Fibroblast of the conjunctiva (primary cell): ENCODE measurements at regions not wholly inside any gene's neighbourhood (a gene's known extent, or its start where the extent isn't known, plus 50 kb on each side); places are given as distances from the start of the nearest gene placed in this dataset.
"Not testable (repeated sequence)": the region's sequence is repeated elsewhere in the genome, so short reads cannot be mapped to it uniquely, and the experiment has no call there.

Experiments
- DNase-seq: peaks from one replicate; pipeline ENCODE4 v3.0.0-alpha.2; 2010; ENCODE audit warnings: low read depth

DNA sequence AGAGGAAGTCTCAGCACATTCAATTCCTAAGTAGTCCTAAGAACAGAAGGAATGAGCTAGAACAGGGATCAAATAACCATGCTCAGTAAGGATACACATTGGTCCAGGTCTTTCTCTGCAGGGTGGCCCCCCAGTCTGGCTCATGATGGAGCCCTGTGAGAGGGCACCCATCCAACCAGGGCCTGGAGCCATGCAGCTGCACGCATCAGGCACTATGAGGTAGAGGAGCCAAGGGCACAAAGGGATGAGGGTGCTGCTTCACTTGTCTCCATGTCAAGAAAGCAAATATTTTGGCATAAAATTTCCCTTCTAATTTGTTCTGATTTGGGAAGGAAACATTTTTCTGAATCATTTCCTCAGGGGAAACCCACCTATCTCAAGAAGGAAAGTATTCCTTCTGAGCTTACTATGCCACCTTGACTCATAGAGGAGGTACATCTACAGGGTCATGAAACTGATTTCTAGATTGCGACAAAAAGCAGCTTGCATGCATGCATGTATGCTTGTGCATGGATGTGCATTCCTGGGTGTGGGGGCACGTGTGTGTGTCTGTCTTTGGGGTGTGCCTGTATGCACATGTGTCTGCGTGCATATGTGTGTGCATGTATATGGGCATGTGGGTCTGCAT, 600.3 kb downstream of the MID1IP1 start:
- DNase-seq = no peak

DNA sequence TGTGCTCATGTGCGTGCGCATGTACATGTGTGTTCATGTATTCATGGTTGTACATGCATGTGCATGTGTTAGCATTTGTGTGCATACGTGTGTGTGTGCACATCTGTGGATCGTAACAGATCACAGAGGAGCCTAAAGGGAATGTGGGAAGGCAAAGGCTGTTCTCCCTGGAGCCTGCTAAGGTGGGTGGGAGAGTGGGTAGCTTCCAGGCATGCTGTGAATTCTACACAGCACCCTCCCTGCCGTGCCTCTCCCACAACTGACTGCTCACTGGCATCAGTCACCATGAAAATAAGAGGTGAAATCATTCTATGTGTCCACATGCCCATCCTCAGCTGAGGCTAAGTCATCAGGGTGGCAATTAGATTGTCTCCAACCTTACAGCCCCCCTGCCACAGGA, 600.9 kb downstream of the MID1IP1 start:
- DNase-seq = no peak

DNA sequence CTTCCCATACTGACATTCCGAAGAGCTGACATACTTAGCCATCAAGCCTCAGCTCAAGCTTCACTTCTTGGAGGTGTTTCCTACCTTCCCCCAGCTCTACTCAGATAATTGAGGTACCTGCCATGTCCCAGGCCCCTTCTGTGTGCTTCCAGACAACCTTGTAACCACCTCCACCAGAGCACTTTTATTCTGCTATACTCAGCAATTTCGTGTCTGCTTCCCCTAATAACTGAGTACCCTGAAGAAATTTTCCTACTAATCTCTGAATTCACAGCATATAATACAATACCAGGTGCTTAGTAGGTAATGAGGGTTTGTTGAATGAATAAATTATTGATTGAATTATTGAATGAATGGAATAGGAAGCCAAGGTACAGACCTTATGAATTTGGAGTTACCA, 605.5 kb downstream of the MID1IP1 start:
- DNase-seq = no peak

DNA sequence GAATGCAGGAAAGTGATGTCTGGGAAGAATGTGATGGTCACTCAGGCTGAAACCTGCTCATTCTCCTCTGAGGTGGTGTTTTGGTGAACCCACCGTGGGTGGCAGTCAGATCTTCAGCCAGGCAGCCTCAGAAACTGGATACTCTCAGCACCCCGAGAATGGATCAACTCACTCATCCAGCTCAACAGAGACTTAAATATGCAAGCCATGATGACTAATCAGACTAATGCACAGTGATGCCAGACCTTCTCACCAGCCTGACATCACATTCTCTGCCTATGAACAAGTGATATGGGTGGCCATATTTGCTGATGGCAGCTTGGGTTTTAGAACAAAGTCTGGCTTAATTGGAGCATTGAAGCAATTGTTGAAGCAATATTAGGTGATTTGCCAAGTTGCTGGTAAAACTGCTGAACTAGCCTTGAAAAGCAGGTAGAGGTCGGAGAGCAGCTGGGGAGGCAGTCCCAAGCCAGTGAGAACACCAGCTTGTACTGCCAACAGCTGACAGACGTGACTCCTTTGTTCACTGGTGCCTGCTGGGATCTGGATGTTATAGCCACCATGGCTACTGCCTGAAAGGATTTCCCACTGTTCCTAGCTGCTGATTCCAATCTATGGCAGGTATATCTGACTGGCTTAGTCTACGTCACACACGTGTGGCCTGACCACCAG, 608.1 kb downstream of the MID1IP1 start:
- DNase-seq = no peak

DNA sequence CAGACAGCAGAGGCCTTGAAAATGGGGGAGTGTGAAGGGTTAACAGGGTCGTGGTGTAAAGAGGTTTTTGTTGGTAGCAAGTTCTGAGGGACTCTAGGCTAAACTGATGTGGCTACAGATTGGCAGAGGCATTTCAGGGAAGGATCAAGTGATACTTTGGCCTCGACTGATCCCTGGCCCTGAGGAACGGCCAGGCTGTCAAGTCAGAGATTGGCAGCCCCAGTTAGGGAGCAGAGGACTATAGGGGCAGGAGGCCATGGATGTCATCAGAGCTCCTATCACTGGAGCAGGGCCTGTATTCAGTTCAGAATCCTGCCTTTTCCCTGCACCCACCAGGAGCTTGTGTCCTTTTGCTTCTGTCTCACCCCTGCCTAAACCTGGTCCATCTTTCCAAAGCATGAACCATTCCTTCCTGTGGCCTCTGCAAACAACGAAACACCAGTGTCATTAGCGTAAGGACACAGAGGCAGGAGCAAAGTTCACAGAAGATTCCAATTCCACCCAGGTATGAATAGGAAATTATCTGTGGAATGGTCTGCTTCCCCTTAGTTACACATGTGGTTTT, 613.1 kb downstream of the MID1IP1 start:
- no peak for DNase-seq

DNA sequence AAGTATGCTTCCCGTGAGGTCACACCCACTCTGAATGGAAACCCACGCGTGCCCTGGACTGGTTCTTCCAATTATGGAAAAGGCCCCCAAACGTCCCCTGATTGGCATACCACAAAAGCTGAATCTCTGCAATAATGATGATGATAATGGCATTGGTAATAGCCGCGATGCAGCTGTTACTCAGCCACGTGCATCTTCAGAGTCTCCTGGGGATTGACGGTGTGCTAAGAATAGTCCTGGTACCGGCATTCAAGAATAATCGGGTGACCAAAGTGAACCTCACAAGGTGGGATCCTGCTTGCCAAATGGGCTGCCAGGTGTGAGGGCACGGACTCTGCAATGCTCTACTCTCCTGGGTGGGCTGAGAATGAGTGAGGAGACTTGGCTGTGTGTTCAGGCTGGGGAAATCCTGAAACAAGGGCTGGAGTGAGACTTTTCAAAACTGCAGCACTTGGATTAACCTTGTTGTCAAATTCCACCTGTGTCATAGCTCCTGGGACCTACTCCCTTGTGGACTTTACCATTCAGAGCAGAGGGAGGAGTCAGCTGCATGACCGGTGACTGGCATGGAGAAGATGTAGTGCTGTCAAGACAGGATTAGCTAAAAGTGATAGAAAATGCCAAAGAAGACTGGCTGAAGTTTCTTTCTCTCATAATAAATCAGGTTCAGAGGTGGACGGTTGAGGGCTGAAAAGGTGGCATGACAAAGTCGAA, 615.4 kb downstream of the MID1IP1 start:
- DNase-seq = no peak

DNA sequence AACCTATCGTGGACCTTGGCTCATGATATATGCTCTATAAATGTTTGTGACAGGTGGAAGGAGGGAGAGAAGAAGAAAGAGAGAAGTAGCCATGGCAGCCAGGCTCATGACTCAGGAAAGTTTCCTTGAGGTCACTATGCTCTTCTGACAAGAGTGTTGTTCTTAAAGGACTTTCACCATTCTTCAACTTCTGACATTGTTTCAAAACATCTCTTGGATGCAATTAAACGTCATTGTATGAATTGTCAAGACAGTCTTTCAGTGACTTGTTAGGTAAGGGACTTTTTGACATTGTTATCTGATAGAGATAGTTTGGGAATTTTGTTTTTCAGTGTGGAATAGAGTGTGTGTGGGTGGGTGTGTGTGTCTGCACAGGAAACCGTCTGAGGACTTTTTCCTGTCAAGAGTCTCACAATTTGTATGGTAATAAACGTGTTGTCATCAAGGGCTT, 617.0 kb downstream of the MID1IP1 start:
- DNase-seq = no peak

DNA sequence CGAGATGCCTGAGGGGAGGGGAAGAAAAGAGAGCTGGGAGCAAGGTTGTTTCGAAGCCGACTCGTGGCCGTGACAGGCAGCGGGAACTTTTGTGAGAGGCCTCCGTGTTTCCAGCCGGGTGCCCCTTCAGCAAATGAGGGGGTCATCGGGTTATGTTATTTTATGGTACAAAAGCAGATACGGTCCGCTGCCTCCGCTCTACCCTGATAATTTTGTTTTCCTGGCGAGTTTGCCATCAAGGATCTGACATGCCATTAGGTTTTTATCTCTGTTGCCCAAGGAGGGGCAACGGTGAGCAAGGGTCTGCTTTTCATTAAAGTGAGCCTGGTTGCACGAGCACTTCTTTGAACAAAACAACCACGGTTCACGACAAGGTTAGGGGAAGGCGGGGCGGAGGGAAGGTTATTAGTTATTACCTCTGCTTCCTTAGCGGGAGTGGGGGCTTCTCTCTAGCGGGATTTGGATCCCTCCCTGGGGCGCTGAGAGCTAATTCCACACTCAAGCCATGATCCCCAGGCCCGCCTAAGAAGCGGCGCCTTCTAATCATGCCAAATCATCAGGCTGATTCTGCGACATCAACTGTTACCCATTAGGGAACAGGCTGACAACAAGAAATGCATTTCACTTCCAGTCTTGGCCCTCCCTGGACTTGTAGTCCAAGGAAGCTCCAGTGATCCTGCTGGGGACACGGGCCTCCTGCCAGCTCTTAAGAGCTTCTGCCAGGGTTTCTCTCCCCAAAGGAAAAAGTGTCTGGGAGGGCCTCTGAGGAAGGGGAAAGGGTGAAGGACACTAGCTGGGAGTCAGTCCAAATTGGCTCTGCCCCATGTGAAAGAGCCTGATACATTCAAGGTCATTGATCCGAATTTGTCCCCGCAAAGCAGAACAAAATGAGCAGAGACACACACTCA, 617.7 kb downstream of the MID1IP1 start:
- no peak for DNase-seq

DNA sequence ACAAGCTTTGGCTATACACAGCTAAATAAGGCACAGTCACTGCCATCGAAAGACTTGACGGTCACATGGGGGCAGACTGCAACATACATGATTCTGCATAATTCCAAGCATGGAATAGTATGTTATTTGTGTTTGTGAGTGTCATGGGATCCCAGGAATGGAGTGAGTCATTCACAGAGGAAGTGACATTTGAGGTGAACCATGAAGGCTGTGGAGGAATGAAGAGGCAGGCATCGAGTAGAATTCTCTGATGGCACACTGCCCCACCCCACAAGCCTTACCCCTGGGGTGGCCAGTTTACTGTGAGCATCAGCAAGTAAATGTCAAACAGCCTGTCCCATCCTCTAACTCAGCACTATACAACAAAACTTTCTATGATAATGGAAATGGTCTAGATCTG, 619.7 kb downstream of the MID1IP1 start:
- DNase-seq = no peak

DNA sequence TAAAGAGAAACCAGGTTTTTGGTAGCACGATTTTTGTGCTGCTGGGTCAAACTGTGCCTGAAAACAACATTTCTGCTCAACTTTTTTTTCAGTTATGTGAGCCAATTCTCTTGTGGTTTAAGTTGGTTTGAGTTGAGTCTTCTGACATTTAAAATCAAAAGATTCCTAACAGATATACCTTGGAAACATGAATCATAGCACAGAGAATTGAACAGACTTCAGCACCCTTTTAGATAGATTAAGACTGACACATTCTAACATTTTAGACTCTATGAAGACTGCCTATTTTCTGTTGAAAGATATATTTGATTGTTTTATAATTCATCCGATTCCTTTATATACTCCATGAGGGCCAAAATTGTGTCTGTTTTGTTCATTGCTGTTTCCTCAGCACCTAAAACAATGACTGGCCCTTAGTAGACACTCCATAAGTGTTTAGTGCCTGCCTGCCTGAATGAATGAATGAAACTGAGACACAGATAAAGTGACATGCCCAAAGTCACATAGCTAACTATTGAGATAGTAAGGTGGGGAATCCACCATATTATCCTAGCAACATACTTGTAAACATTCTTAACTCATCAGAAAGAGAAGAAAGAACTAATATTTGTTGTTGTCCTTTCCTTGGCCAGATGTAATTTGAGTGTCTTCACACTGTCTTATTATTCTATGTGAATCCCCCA, 624.0 kb downstream of the MID1IP1 start:
- no peak for DNase-seq

DNA sequence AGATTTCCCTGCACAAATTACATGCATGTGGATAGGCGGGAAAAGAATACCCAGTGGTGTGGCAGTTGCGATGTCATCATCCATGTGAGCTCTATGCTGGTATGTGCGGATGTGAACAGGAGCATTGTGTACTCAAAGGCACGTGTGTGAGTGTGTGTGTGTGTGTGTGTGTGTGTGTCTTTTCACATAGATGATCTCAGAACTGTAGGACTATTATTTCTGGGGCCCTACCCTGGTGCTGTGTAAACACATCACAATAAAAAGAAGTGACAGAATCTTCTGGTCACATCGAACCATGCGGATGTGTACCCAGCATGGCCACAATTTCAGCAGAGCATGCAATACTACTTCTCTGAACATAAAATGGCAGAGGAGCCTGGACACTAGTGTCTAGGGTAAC, 624.8 kb downstream of the MID1IP1 start:
- no peak for DNase-seq

DNA sequence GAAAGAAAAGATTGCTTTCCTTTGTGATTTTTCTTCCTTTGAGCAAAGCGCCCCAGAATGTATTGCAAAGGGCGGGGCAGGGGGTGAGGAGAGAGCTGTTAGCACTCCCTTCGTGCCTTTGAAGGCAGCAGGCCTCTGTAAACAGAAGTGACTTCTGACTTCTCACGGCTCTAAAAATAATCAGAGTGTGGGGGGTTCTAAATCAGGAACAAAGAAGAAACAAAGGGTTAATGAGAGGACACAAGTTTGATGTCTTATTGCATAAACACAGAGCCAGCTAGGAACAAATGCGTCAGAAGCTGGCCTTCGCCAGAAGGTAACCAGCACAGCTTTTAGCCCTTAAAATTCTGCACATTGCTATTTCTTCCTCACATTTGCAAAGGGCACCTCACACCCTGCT, 626.2 kb downstream of the MID1IP1 start:
- DNase-seq = peak; percentile 1

DNA sequence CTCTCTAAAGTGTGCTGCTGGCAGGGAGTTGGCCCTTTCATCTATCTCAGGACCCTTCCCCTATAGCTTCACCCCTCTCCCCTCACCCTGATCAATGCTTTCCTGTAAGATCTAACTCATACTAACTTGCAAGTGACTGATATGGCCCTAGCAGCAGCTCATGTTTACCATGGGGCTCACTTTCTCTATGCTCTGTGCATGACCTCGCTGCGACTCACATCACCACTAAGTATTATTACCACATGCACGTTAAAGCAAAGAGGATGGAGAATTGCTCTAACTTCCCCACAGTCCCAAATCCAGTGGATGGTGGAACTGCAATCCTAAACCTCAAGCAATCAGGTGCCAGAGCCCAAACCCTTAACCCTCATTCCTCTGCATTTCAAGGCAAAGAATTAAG, 626.6 kb downstream of the MID1IP1 start:
- DNase-seq = peak; percentile 1

DNA sequence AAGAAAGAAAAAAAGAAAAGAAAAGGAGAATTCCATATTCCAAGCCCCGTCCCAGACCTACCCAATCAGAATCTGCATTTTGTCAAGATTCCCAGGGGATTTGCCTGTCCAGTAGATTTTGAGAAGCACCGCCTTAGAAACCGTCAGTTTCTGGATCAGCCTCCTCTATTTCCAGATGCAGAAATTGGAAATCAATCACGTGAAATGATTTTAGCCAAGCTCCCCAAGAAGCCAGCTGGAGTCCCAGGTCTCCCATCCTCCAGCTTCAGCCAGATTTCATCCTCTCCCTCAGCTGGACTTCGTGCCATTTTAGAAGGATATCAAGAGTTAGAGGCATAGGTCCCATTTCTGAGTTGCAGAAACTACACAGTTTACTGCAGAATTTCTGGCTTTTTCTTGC, 629.3 kb downstream of the MID1IP1 start:
- DNase-seq = no peak

DNA sequence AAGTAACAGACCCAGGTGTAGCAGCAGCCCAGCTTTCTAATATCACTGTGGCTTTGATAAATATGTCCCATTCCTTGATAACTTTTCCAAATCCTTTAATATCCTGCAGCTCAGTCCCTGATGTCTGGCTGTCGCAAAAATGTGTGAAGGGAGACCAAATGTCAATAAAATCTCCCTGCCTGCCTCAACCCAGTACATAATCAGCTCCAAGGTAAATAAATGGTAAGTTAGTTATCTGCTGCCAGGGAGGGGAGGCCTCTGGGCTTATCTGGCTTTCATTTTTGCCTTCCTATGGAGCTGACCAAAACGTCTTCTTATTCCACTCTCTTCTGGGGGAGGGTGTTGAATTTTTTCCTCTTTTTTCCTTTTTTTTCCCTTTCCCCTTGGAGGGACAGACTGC, 630.6 kb downstream of the MID1IP1 start:
- DNase-seq = no peak

DNA sequence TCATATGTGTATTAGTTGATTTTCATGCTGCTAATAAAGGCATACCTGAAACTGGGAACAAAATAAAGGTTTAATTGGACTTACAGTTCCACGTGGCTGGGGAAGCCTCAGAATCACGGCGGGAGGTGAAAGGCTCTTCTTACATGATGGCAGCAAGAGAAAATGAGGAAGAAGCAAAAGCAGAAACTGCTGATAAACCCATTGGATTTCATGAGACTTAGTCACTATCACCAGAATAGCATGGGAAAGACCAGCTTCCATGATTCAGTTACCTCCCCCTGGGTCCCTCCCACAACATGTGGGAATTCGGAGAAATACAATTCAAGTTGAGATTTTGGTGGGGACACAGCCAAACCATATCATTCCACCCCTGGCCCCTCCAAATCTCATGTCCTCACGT, 633.4 kb downstream of the MID1IP1 start:
- not testable (repeated sequence) for DNase-seq

DNA sequence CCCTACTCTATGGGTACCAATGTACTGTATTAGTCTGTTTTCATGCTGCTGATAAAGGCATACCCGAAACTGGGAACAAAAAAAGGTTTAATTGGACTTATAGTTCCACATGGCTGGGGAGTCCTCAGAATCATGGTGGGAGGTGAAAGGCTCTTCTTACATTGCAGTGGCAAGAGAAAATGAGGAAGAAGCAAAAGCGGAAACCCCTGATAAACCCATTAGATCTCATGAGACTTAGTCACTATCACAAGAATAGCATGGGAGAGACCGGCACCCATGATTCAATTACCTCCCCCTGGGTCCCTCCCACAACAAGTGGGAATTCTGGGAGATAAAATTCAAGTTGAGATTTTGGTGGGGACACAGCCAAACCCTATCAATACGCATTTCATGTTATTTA, 635.3 kb downstream of the MID1IP1 start:
- DNase-seq = not testable (repeated sequence)

DNA sequence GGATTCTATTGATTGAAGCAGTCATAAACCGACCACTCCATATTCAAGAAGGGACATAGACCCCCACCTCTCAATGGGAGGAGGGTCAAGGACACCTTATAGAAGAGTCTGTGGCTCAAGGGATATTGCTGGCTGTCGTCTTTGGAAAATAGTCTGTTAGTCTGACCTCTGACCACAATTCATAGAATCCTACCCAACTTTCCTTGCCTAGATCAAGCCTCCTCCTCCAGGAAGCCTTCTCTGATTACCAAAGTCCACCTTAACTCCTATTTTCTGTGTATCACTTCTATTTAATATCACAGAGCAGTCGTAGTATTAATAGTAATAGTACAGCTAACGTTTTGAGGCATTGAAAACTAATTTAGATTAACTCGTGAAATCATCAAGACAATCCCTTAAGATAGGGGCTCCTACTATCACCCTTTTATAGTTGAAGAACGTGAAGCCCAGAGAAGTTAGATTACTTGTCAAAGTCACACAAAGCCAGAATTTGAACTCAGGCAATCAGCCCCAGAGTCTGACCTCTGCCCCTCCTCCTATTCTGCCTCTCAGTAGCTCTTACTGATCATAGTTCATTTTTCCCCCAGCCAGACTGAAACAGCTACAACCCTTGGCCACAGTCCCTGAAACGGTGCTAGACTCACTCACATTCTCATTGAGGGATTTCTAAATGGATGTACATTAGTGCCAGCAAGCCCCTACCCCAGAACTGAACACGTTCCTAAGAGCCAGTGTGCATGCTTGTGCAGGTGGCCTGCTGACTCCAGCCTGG, 636.6 kb downstream of the MID1IP1 start:
- DNase-seq = no peak

DNA sequence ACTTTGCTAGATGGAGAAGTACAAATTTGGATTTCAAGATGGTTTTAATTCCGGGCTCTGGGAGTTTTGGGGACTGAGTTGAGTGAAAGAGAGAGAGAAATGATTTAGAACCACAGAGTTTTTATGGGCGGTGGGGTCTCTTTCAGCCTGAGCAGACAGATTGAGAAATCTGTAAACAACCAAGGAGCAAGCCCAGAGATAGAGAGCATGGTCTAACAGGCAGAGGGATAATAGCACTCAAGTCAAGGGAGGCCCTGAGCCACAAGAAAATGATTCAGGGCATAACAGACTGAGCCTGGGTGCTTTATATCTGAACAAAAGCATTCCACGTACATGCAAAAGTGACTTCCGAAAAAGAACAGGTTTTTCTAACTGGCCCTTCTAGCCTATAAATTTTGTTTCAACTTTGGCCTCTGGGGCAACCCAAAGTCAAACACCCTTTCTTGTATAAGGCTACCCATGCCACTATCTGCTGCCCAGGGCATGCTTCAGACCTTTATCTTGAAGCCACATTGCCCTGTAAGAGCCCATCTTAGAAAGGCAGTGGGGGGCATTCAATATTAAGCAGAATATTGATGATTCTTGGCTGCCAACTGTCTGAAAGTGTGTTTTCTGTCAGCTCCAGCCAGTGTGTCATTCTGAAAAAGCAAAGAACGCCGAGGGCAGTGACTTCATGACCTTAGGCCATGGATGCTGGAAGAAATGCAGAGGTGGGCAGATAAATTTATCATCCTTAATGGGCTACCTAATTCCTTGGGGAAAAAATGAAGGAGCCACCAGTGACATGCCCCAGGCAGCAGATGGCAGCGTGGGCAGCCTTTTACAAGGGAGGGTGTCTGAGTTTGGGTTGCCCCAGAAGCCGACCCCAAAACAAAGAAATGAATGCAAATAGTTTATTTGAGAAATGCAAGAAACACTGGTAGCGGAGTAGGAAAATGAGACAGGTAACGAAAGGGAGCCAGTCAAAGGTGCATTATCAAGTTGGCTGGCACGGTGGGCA, 637.6 kb downstream of the MID1IP1 start:
- no peak for DNase-seq
